ENCODE measurements at regions not wholly inside any gene's neighbourhood (a gene's known extent, or its start where the extent isn't known, plus 50 kb on each side); places are given as distances from the start of the nearest gene placed in this dataset.

DNA sequence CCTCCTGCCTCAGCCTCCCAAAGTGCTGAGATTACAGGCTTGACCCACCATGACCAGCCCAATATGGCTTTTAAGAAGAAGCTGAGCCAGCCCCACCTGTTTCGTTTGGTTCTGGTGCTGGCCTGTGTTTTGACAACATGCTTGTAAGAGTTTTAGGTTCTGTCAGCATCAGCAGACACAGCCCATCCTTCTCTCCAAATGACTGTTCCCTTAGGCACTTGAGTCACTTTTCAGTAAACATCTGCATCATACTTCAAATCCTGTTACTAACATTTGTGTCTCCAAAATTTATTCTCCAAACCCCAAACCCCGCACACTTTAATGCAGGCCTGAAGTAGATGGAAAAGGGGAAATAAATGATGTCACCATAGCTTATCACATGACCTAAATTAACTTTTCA is 1118.5 kb downstream of the TSN start:
- POLR2A ChIA-PET: no interaction called here
- Histone ChIP-seq H3K9me3 (replicated peaks; ENCODE audit: control insufficient read depth, insufficient read depth, low read depth, low read length) (no peaks in the 10 kb centered on the region), H3K27me3 (ENCODE audit: control insufficient read depth in 2 of 2, insufficient read depth in 2 of 2, low read length in 2 of 2) (no peaks in the 10 kb centered on the region), H3K4me2 (ENCODE audit: insufficient read depth, low read length) (no peak overlapping the region), H3K9me1 (ENCODE audit: control insufficient read depth, insufficient read depth, low read length) (no peaks in the 10 kb centered on the region), H2AFZ (ENCODE audit: low read depth, low read length) (no peak overlapping the region), H3K36me3 (ENCODE audit: control insufficient read depth, insufficient read depth, low read length) (no peaks in the 10 kb centered on the region), H3K4me3 (no peak overlapping the region), H3K79me2 (ENCODE audit: control insufficient read depth, insufficient read depth, low read length) (no peaks in the 10 kb centered on the region), H3K27ac (ENCODE audit: extremely low read depth, low read depth, low read length) (no peak overlapping the region), H3K9ac (ENCODE audit: insufficient read depth in 1 of 2, low read depth in 2 of 2, low read length in 2 of 2) (no peak overlapping the region), H4K20me1 (replicated peaks; ENCODE audit: control insufficient read depth, insufficient read depth, low read length) (no peaks in the 10 kb centered on the region), H3K4me1 (replicated peaks in 1 of 2; ENCODE audit: control insufficient read depth in 2 of 2, insufficient read depth in 2 of 2, low read length in 2 of 2) (no peaks in the 10 kb centered on the region)
- 0% methylated on average over 2 of the region's 2 CpGs for WGBS (ENCODE audit: insufficient coverage, low coverage, missing lambda C conversion rate)
- CTCF ChIA-PET (ENCODE audit: low intra/inter-chr PET ratio): no interaction called here
- DNase-seq (ENCODE audit: extremely low read depth in 1 of 4, low spot score in 3 of 4): no peak
- intact Hi-C loops (cut with micrococcal nuclease) (no loop called here), in situ Hi-C loops (cut with MboI) (no loop called here)
- TF ChIP-seq ERF (CRISPR knock-in tag; IDR thresholded peaks at IDR 0.05) (no peak), ZFP30 (CRISPR knock-in tag; IDR thresholded peaks at IDR 0.05; ENCODE audit: borderline replicate concordance) (no peak), ZNF165 (CRISPR knock-in tag; IDR thresholded peaks at IDR 0.05; ENCODE audit: borderline replicate concordance) (no peak), GABPB1 (CRISPR knock-in tag; IDR thresholded peaks at IDR 0.05) (no peak)
- TF ChIP-seq, protein P1, sequence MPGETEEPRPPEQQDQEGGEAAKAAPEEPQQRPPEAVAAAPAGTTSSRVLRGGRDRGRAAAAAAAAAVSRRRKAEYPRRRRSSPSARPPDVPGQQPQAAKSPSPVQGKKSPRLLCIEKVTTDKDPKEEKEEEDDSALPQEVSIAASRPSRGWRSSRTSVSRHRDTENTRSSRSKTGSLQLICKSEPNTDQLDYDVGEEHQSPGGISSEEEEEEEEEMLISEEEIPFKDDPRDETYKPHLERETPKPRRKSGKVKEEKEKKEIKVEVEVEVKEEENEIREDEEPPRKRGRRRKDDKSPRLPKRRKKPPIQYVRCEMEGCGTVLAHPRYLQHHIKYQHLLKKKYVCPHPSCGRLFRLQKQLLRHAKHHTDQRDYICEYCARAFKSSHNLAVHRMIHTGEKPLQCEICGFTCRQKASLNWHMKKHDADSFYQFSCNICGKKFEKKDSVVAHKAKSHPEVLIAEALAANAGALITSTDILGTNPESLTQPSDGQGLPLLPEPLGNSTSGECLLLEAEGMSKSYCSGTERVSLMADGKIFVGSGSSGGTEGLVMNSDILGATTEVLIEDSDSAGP (CRISPR knock-in tag; IDR thresholded peaks at IDR 0.05): no peak
- BruUV-seq (replicated peaks): no TSS peak
- no peak for FAIRE-seq
- ATAC-seq: no peak
